NT2/D1 (cell line): ENCODE measurements at regions not wholly inside any gene's neighbourhood (a gene's known extent, or its start where the extent isn't known, plus 50 kb on each side); places are given as distances from the start of the nearest gene placed in this dataset.

ENCODE experiments used
- SUZ12 ChIP-seq: IDR thresholded peaks from 2 replicates; pipeline ENCODE4 v1.6.1; 2011; ENCODE audit not compliant: insufficient read length, insufficient read depth; ENCODE audit errors: extremely low read depth
- YY1 ChIP-seq: IDR thresholded peaks from 2 replicates; pipeline ENCODE4 v1.6.1; 2011; ENCODE audit not compliant: insufficient read length, insufficient read depth

DNA sequence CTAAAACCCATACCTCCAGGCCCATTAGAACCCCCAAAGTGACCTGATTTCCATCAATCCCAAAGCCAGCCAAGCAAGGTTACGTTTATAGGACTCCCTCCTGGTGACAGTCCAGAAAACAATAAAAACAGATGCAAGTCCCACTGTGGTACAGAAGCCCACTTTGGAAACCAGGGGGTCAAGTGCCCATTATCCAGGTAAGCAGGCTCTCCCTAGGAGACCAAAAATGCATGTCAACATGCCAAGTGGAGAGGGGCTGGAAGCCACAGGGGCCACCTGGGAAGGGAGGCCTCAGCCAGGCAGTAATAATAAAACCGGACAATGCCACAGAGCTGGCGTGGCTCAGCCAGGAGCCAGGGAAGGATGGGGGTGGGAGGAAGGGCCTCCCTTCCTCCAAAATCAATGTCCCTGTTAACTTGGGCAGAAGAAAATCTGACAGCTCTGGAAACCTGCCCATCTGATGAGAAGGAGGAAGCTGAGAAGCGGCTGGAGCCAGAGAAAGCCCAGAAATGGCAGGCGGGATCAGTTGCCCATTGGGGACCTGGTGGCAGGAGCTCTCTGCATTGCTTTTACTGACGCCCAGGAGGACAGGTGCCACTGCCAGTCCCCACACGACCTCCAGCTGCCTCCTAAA, 160.4 kb downstream of the ZIC5 start:
- TF ChIP-seq YY1 (no peak), SUZ12 (no peak)
